Cardiac septum (tissue), 1 donor: ENCODE measurements at regions not wholly inside any gene's neighbourhood (a gene's known extent, or its start where the extent isn't known, plus 50 kb on each side); places are given as distances from the start of the nearest gene placed in this dataset.
"Not testable (repeated sequence)": the region's sequence is repeated elsewhere in the genome, so short reads cannot be mapped to it uniquely, and the experiment has no call there.

Source experiments
- DNase-seq: peaks from one replicate; pipeline ENCODE4 v3.0.0-alpha.2; 2020; ENCODE audit warnings: low spot score
- intact Hi-C: fragments of 100-400 bp; cut with DNase I; formaldehyde crosslinking; loops from one replicate; pipeline ENCODE4 v1.14.0; 2022
- donor health status: DM: no; HTN: no; CAD: no.

DNA sequence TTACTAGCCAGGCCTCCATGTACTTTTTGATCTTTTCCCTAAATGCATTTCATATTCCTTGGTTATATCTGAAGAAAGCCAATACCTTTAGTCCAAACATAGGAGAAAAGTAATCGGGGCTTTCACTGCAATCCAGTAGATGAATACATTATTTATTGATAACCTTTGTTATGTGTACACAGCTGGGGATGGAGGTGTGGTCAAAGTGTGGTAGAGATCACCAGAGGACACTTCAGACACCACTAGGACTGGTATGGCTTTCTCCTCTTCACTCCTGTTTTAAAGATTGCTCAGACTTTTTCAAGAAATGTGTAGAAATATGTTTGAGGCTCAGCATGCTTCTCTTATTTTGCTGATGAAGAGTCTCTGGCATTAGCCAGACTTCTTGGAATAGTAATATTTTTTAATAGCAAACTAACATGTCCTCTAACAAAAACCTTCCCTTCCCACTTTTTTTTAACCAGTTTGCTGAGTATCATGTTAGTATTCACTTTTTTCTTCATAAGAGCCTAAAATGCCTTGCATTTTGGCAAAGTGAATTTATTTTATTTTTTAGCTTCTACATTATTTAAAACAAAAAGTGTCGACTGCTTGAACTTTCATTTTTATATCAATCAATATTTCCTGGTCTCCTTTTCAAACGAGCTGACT, 65.6 kb upstream of the MBNL1 start:
- intact Hi-C loops = loop anchor here (2.0 to 10.0 kb wide), 2 partner anchors 66 to 632 kb away; partner anchors contain the start of genes MBNL1 and P2RY1
- no peak for DNase-seq

DNA sequence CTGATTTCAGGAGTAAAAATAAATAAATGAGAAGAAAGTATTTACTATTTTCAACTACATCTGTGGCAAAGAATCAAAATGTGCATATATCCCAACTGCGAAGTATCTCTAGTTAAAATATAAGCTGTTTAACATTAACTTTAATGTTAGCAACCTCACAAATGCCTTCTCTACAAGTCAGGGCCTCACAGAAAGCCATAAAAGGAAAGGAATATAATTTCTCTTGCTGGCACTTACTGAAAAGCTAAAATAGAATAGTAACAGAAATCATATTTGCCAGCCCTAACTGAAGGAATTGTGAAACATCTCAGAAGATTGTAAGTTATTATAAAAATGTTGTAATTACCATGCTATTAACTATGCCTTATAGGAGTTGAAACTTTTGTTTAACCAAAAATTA, 65.1 kb upstream of the MBNL1 start:
- intact Hi-C loops = loop anchor here (2.0 to 10.0 kb wide), 2 partner anchors 65 to 631 kb away; partner anchors contain the start of genes MBNL1 and P2RY1
- DNase-seq = no peak

DNA sequence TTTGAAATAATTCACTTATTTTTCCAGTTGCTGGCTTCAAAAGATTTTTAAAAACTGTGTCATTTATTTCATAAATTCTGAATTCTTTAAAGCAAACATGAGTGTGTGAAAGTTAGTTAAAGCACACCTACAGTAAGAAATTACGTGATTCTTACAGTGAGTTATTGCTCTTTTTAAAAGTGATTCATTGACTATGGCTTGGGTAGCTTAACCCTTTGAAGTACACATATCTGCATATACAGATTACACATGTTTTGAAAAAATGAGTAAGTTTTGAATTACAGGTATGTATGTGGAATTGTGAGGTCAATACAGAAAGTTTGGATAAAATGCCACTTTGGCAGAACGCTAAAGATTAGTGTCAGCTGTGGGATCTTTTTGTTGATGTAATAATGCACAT, 64.5 kb upstream of the MBNL1 start:
- no peak for DNase-seq
- intact Hi-C loops = loop anchor here (10.0 kb wide), 1 partner anchor 631 kb away; the partner anchor contains the start of gene P2RY1

DNA sequence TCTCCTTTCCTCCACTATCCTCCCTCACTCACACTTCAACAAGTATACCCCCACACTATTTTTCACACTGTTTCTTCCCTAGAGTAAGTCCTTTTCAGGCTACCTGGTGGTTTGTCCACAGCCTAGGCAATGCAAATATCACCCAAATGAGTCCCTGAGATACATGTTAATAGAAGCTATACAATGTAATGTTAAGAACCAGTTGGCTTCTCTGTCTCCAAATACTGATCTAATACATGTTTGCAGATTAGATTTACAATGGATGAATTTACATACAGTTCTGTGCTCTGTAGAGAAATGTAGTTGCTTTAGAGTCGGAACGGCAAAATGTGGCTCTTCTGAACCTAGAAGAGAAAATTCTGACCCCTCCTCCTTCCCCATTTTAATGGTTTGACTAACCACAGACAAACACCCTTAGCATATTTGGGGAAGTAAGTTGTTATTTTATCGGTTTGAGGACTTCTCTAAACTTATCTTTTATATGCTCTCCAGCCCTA, 63.6 kb upstream of the MBNL1 start:
- intact Hi-C loops = loop anchor here (10.0 kb wide), 1 partner anchor 630 kb away; the partner anchor contains the start of gene P2RY1
- DNase-seq = no peak

DNA sequence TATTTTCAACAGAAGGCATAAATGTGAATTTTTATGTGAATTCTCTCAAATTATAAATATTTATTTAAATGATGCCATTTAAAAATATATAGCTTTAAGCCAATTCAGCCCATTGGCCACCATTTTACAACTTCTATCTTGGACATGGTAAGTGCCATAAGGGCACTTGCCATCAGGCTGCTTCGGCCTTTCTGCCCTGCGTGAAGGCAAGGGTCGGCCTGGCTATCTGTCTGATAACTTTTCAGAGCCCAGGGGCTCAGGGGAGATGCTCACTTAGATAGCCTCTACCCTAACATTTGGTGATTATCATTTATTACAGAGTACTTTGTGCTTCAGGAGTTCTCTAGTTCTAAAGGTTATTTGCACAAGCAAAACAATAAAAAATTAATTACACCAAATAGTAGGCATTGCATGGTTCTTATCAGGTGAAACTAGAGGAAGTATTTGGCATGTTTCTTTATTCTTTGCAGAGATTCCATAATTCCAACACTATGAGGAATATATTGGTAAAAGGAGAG, 62.4 kb upstream of the MBNL1 start:
- intact Hi-C loops = loop anchor here (10.0 kb wide), 1 partner anchor 628 kb away; the partner anchor contains the start of gene P2RY1
- no peak for DNase-seq

DNA sequence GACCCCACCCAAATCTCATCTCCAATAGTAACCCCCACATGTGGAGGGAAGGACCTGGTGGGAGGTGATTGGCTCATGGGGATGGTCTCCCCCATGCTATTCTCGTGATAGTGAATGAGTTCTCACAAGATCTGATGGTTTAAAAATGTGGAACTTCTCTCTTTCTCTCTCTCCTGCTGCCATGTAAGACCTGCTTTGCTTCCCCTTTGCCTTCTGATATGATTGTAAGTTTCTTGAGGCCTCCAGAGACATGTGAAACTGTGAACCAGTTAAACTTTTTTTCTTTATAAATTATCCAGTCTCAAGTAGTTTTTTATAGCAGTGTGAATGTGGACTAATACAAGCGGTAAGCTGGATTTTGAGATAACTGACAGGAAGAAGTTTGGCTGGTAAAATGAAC, 60.3 kb upstream of the MBNL1 start:
- intact Hi-C loops = loop anchor here (10.0 kb wide), 1 partner anchor 626 kb away; the partner anchor contains the start of gene P2RY1

DNA sequence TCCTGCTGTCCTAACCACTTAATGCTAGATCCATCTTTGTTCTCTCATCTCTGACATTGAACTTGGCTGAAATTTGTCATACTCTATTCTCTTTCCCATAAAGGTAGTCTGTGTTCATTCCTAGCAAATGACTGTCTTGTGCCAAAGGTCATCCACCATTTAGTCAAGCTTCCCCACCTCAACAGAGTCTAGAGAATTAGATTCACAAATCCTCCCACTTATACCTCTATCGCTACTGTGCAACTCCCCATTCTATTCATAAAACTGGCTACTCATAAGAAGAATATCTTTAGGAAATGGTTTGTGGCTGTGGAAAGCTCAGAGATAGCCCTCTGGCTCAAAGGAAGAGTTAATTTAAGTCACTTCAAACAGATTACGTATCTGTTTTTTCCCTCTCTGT, 59.7 kb upstream of the MBNL1 start:
- intact Hi-C loops = loop anchor here (10.0 kb wide), 1 partner anchor 626 kb away; the partner anchor contains the start of gene P2RY1
- DNase-seq = no peak

More for the DNA sequence above, 60.3 kb upstream of the MBNL1 start:
- DNase-seq = no peak

DNA sequence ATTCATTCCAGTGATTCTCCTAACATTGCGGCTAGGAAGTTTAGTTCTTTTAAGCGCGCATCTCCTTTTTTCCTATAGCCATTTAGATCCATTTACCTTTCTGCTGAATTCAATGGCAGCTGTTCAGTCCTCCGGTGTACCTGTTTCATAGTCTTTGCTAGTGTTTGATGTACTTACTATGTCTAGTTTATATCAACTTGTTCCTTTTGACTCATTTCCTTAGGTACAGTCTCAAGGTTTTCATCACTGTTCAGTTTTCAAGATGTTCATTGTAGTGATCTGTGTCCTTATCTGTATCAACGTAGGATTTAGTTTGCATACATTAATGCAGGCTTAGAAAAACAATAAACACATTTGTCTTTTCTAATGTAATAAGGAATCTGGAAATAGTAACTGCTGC, 59.0 kb upstream of the MBNL1 start:
- no peak for DNase-seq
- intact Hi-C loops = loop anchor here (10.0 kb wide), 1 partner anchor 625 kb away; the partner anchor contains the start of gene P2RY1

DNA sequence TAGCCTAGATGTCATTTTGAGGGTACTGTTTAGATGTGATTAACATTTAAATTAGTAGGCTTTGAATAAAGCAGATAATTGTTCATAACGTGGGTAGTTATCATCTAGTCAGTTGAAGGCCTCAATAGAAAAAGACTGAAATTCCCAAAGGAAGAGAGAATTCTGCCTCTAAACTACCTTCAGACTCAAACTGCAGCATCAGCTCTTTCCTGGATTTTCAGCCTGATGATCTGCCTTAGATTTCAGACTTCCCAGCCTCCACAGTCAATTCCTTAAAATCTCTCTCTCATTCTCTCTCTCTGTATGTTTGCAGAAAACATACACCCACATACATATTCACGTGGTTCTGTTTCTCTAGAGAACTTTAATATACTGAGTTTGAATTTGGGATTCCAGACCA, 58.0 kb upstream of the MBNL1 start:
- intact Hi-C loops = no loop called here
- DNase-seq = no peak

DNA sequence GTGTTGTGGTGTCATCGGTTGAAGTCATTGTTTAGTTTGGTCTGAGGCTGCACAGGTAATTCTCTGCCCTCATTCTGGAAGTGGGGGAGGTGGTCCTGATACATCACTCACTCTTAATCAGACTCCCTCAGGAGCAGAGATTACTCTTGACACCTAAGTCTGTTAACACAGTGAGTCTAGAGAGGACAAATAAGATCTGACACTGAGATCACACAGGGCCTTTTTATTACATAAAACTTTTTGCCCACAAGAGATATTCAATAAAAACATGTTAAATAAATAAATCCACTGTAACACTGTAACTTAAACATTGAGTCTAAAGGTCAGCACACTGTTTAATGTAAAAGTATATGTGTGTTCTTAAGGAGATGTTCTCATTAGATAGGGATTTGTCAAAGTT, 57.1 kb upstream of the MBNL1 start:
- no peak for DNase-seq
- intact Hi-C loops = no loop called here

DNA sequence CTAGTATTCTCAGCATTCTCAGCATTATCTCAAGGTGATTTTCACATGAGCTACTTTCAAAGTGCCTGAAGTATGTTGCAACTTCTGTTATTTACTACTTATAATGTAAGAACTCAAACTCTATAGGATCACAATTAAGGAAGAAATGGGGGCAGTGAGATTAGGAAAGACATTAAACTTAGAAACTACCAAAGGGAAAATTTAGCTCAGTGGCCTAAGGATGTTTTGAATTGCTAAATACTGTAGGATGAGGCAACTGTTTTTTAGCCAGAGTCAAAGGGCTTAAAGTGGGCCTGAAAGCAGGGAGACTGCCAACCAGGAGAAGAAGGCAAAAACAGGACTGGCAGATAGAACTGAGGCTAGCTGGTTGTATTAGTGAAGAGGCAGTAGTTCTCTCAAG, 55.5 kb upstream of the MBNL1 start:
- no peak for DNase-seq
- intact Hi-C loops = no loop called here

DNA sequence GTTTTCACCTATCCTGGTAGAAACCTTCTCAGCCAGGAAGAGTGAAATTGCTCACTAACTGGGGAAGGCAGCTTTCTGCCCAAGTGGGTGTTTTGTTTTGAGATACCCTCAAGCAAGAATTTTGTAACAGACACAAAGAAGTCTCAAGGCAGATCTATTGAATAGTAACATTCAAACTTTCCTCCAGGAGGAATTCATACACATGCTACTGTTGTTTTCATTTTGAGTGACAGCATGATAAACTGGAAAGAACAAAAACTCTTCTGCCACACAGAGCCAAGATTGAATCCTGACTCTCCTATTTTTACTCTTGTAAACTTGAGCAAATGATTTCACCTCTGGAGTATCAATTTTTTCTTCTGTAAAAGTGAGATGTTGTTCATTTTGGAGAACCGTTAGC, 54.8 kb upstream of the MBNL1 start:
- DNase-seq = no peak
- intact Hi-C loops = no loop called here

DNA sequence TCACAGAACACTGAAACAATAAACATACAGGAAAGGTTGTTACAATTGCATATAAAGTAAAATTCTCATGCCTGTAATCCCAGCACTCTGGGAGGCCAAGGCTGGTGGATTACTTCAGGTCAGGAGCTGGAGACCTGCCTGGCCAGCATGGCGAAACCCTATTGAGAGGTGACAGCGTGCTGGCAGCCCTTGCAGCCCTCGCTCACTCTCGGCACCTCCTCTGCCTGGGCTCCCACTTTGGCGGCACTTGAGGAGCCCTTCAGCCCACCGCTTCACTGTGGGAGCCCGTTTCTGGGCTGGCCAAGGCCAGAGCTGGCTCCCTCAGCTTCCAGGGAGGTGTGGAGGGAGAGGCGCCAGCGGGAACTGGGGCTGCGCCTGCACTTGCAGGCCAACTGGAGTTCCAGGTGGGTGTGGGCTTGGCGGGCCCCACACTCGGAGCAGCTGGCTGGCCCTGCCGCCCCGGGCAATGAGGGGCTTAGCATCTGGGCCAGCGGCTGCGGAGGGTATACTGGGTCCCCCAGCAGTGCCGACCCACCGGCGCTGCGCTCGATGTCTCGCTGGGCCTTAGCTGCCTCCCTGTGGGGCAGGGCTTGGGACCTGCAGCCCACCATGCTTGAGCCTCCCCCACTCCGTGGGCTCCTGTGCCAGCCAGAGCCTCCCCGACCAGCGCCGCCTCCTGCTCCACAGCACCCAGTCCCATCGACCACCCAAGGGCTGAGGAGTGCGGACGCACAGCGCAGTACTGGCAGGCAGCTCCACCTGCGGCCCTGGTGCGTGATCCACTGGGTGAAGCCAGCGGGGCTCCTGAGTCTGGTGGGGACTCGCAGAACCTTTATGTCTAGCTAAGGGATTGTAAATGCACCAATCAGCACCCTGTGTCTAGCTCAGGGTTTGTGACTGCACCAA, 51.5 kb upstream of the MBNL1 start:
- intact Hi-C loops, DNase-seq: not testable (repeated sequence)

DNA sequence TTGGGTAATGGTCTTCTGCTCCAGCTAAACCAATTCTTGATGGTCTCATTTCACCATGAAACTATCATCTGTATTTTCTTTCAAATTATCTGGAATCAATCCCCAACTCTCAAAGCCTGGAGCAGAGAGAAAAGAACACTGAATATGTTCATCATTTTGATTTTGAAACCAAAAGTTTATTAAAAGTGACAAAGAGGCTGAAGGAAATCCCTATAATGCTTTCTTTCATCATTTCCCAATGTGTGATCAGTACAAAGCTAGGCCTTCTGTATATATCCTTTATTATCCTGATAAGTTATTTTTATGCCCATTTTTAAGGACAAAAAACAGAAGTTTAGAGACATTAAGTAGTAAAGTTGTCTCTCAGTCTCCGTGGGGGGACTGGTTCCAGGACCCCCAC, 50.1 kb upstream of the MBNL1 start:
- DNase-seq = no peak

More for the DNA sequence above, 50.1 kb upstream of the MBNL1 start:
- intact Hi-C loops = no loop called here
